Left renal cortex interstitium (tissue), 4 donors: ENCODE measurements at regions not wholly inside any gene's neighbourhood (a gene's known extent, or its start where the extent isn't known, plus 50 kb on each side); places are given as distances from the start of the nearest gene placed in this dataset.
"Not testable (repeated sequence)": the region's sequence is repeated elsewhere in the genome, so short reads cannot be mapped to it uniquely, and the experiment has no call there.

Source experiments
- DNase-seq, 4 donors: peaks; one replicate each; pipeline ENCODE4 v3.0.0-alpha.2; 2013; ENCODE audit warnings: low read depth in 4 of 4, low spot score in 2 of 4, missing footprints in 1 of 4

DNA sequence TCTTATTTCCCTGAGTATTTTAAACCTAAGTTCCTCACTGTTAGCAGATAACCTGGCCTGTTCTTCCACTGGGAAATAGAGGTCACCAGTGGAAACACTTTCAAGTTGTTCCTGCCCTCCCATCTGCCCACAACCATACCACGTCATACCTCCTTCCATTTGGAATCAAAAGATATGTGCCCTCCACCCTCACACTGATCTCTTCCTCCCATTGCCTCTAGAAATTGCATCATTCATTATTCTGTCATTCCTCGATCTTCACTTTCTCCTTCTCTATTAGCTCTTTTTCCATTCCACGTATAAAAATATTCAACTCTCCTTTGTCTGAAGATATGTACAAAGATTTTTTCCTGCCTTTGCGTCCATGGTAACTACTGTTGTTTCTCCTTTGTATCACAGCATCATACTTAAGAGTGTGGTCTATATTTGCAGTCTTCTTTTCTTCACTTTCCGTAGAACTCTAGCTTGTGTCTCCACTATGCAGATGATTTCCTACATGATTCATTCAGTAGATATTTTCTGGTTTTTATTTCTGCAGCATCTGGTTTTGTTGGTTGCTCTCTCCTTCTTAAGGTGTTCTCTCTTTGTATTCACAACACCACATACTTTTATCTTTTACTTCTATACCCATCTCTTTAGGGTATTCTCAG, 312.3 kb downstream of the REEP3 start:
- no peak for DNase-seq

DNA sequence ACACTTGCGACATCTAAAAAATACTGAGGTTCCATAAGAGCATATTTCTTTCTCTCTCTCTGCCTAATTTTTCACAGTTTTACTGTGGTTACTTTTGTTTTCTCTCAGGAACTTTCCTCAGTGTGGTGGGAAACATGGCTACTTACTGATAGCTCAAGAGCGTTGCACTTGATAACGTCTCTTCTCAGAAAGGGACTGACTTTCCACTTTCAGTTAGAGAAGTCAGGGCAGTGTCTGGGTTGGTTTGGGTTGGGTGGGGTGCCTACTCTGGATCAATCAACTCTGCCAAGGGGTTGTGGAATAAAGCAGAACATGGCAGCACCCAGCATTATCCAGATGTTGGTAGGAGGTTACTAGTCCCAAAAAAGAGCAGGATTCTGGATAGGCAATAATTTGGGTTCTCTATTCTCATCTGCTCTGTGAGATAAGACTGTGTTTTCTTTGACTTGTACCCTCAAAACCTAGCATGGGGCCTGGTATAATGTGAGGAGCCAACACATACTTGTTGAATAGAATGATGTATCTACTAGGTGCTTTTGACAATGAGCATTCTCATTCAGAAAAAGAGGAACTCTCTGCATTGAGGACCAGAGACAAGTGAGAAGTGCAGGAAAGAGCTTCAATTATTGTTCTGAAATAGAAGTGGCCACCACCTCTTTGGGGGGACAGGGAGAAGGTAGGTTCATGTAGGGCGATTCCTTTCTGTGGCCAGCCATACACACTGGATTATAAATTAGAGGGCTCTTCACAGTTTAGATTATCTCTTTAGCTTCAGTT, 315.7 kb downstream of the REEP3 start:
- no peak for DNase-seq

DNA sequence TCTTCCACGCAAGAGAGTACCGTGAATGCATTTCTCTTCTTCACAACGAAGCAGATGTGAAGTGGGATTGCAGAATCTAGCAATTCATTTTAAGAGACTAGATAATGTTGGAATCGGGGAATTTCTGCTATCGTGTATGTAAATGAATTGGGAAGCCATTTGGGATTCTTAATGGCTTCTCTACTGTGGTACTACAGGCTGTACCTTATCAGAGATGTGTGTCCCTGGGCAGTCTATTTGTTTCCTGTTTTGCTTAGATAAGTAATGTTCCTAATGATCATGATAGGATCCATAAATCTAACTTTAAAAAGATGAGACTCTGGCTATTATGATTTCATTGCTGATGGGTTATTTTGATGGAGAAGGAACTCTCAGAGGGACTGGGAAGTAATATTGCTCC, 320.6 kb downstream of the REEP3 start:
- no peak for DNase-seq

DNA sequence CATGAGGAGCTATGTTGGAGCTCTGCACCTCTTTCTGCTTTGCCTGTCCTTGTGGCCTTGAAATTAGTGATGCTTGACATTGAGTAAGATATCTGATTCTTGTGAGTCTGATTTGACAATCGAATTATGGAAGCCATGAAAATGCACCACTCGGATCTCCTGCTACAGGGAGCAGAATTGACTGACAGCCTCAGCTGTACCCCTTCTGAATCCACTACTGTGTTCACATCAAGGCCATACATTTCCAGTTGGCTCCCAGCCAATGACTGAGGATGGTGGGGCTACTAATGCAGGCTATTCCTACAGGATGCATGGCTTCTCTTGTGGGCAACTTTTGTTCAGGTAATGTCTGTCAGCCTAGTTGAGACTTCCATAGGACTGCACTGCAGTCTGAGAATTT, 321.9 kb downstream of the REEP3 start:
- DNase-seq = no peak

DNA sequence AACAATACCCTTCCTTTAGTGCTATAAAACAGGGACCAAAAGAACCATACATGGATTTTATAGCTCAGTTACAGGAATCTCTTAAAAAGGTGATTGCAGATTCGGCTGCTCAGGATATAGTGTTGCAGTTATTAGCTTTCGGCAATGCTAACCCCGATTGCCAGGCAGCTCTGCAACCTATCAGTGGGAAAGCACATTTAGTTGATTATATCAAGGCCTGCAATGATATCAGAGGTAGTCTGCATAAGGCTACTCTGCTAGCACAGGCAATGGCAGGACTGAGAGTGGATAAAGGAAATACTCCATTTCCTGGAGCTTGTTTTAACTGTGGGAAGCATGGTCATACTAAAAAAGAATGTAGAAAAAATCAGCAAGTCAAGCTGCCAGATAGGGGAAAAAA, 327.7 kb downstream of the REEP3 start:
- not testable (repeated sequence) for DNase-seq

DNA sequence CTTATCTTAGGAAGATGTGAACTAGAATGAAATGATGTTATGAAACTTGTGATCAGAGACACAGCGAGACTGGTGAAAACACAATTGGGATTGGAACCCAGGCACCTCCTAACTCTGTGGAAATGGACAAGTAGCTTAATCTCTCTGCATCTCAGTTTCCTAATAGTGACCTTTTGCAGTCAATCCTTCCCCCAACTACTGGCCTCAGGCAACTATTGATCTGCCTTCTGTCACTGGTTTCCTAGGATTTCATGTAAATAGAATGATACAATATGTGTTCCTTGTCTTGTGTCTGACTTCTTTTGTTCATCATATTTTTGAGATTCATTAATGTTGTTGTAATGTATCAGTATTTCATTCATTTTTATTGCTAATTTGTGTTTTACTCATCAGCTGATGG, 341.7 kb downstream of the REEP3 start:
- no peak for DNase-seq

DNA sequence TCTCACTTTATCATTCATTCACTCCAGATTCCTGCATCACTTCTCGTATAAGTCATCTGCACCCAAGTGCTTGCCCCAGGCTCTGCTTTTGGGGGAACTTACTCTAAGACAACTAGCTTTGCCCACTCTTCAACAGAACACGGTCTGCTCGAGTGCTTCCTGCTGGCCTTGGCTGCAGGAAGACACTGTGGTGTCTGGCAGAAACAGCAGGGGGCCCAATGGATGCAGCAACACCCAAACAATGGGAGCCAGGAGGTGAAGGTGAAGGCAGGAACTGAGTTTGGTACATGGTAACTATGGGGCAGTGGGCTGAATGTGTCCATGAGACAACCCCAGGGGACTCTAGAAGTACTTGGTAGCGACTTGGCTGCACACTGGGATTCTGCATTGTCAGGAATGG, 344.0 kb downstream of the REEP3 start:
- DNase-seq = no peak

DNA sequence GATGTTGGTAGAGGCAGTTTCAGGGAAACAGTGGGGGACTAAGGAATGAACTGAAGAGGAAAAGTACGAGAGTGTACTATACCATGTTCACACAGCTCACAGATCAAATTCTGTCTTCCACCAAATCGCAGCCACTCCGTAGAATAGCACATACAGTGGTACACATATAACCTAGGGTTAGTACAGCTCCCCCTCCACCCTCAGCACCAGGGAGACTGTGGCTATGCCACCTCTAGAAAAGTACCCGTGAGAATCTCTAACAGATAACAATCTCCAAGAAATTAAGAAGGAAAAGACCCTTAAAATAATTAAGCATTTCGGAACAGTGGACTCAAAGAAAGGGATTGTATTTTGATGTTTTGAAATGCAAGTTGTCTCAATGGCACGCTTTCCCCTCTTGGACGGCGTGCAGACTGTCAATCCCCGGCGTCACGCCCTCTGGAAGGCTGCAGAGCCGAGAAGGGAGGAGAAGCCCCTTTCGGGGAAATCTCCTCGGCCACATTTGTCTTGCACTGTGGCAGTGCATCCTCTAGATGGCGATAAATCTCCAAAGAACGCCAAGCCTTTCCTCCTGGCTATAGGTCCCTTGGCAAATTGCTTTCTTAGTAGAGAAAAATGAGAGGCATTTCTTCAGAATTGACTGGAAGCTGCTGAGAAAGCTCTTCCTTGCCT, 345.0 kb downstream of the REEP3 start:
- peak in 3 of 4 donors; percentile 49 to 66 (median 63) for DNase-seq

DNA sequence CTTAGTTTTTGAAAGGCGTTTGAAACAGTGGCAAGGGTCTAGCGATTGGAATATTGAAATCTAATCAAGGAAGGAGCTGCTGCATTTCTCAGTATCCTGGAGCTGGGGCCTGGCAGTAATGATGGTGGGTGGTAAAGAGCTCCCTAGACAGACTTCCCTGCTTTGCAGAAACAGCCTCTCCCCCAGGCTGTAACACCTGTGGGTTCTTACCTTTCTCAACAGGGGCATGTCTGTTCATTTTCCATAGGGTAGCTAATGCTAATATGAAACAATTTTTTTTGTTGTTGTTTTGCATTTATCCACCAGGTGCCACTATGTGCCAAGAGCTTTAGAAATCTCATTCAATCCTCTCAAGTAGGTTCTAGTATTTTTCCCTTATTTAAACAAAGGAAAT, 345.5 kb downstream of the REEP3 start:
- peak in 1 of 4 donors; percentile 7 for DNase-seq

DNA sequence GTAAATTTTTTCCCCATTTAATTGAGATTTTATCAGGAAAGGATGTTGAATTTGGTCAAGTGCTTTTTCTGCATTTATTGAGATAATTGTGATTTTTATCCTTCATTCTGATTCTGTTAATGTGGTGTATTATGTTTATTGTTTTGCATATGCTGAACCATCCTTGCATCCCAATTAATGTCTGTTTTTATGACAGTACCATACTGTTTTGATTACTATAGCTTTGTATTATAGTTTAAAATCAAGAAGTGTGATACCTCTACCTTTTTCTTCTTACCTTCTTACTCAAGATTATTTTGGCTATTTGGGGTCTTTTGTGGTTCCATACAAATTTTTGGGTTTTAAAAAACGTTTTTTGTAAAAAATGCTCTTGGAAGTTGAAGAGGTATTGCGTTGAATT, 357.2 kb downstream of the REEP3 start:
- no peak for DNase-seq

DNA sequence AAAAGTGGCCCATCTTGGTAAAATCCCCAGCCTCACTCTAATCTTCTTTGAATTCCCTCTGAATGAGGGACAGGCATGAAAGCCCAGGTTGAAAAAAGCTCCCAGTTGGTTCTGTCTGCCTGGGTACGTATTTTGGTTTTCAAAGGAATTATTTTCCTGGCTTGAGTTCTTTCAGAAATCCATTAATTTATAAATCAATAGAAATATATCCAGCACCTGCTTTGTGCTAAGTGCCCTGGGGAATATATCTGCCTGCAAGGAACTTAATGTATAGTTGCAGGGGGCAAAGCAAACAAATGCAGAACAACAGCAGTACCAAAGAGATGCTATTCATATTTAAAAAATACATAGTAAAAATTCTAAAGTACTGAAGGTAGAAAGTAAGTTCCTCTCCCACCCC, 362.7 kb downstream of the REEP3 start:
- no peak for DNase-seq

DNA sequence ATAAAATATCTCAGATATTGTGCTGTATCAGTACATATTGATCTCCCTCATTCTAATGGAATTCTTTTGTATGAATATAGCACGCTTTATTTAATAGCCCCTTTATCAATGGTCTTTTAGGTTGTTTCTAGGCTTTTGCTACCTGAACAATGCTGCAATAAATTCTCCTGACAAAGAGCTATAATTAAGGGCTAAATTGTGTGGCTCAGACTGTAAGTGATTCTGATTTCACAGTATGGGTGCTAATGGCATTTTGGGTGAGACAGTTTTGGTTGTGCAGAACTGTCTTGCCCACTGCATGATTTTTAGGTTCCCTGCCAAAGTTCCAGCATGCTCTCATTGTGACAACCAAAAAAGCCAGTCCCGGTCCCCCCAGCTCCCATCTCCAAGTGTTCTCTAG, 363.2 kb downstream of the REEP3 start:
- no peak for DNase-seq

DNA sequence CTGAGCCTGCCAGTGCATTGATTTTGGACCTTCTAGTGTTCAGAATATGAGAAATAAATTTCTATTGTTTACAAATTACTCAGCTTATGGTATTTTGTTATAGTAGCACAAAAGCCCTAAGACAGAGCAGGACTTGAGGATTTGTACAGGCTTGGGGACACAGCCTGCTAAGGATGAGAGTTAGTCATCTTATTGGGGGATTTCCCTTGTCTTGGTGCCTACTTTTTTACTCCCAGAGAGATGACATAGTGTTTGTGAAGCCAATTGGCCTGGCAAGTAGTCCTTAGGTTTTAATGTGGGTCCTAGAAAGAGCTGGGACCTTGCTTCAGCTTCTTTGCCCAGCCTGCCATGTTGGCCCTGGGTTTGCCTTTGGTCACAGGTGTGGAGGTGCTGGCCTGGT, 364.0 kb downstream of the REEP3 start:
- no peak for DNase-seq

DNA sequence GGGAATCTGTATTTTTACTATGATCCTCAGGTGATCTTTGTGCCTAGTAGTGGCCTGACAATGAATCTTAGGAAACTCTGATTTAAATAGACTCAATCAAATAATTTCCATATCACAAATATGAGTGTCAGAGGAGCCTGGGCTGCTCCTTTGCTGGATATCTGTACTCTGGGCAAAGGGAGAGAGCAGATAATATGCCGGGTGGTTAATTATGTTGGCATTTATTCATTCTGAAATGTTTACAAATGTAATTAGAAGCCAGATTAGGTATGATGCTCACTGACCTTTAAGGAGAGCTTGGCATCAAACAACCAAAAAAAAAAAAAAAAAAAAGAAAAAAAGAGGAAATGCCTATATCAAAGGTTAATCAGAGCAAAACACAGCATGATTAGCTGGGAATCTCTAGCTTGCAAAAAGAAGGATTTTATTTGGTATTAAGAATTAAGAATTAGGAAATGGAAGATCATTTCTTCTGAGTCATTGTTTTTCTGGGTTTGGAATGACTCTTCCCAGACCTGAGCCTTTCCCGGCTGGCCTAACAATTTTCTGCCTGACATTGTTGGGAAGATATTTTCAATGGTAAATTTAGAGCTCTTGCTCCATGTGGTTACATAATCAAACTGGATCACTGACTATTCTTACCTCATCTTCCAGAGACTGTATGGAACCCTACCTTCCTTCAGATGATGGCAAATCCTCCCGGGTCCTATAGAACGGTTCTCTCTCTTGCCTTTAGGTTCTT, 365.3 kb downstream of the REEP3 start:
- DNase-seq = no peak

DNA sequence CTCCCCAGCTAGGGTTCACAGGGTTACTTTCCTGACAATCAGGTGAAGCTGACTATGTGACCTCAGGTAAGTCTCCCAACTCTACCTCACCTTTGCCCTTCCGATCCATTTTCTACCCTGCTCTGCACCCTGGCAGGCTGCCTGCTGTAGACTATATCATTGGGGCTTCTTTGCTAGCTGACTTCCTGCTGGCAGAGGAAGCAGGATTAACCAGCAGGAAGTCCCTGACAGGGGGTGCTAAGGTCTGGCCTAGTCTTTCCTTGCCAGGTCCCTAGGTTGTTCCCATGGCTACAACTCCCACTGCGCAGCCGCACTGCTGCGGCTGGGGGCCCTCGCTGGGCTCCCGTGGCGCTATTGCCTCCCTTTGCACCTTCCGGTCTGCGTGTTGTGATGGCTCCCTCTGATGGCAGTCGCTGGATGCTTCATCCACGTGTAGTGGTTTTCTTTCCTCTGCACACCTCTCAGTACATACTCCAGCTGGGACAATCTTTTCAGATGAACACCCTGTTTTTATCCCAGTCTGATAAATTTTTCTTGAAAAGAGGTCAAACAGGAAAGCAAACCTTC, 365.9 kb downstream of the REEP3 start:
- DNase-seq = no peak

DNA sequence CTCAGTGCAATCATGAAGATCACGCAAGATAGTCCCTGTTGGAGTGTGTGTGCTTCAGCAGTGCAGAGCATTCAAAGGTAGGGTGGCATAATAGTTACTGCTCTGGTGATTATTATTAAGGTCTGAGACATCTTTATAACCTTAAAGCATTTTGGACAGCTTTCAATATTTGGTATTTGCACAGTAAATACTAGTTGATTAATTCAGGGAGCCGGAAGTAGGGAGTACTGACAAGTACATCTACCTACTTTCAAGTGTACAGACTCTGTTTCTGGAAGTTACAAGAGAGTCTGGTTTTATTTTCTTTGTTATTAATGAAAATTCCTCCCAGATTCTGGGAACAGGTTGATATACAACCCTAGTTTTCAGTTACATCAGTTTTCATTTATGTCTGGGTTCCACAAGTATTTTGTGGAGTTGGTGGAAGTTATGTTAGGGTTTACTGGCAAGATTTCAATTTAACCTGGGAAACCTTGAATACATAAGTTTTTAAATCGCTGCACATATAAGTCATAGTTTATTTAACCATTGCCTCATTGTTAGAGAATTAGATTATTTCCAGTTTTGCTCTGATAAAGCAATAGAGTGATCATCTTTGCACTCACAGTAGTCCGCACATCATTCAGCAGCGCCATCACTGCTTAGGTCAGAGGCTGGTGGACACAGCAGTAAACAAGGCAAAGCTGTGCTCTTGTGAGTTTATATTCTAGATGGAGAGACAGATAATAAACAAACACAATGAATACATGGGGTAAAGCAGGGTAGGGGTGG, 366.6 kb downstream of the REEP3 start:
- no peak for DNase-seq

DNA sequence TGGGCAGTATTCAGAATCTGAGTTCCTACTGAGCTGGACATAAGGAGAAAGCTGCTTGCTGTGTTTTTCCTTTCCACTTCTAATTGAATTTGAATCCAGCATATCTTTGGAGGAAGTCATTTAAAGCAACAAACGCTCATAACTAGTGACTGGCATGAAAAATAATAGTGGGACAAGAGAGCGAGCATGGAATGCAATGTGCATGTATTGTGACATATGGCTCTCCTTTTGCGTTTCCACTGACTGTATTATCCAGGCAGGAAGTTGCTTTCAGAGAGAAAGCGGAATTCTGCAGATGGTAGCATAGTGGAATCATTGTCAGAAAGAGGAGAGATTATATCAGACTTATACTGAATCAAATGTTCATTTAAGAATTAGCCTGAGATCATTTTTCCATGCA, 368.6 kb downstream of the REEP3 start:
- DNase-seq = no peak

DNA sequence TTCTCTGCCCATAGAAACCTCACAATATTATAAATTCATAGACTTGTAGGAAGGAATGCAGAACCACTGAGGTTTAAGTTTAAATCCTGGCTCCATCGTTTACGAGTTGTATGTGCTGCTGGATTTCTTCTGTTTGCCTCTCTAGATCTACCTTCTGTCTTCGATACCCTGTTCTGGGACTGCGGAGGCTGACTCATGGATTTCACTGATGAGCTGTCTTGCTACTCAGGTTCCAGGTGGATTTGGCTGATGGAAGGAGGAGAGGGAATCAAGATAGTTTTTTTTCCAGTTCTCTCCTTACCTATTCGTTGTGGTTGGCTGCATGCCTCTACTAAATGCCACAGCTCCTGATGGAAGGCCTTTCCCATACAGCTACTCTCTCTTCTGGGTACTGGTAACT, 375.8 kb downstream of the REEP3 start:
- no peak for DNase-seq

DNA sequence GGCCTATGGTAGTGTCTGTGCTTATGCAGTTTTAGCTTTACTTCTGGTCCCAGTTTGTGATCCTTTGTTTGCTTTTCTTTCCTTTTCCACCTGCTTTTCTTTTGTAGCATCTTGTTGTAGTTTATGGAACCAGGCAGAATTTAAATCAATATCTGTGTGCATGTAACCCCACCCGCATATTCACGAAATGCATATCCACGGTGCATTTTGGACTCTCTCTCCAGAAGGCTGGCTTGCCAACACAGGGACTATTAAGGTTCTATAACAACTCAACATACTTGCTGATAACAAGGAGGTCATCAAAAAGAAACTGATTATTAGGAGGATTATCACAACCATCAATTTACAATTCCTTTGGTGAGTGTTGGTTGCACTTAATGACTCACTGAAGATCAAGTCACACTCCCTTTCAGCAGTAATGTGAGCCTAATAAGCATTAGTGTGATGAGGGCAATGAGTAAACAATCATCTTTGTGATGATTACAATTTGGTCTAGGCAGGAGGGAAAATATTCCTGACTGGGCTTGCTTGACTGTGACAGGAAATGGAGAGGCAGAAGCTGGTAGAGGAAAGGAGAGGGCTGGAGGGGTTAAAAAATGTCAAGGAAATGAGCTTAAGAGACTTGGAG, 378.6 kb downstream of the REEP3 start:
- DNase-seq = no peak

DNA sequence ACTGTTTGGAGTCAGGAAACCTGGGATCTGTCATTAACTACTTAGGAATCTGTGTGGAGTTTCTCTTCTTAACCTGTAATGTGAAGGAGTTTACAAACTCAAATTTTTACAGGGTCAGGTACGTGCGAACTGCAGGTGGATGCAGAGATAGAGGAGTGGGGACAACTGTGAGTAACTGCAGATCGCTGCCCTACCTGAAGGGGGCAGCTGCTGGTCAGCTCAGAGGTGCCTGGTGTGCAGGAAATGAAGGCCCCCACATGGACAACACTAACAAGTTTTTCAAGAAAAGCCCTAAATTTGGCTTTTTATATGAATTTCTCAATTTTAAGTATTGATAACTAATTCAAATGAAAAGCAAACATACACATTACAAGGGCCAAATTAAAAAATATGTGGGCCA, 380.0 kb downstream of the REEP3 start:
- DNase-seq = no peak
